HG03354 (cell line): ENCODE measurements at regions not wholly inside any gene's neighbourhood (a gene's known extent, or its start where the extent isn't known, plus 50 kb on each side); places are given as distances from the start of the nearest gene placed in this dataset.
"Not testable (repeated sequence)": the region's sequence is repeated elsewhere in the genome, so short reads cannot be mapped to it uniquely, and the experiment has no call there.

ENCODE experiments used
- ATAC-seq: cut with Tn5 transposase; IDR thresholded peaks from one replicate; pipeline ENCODE4 v1.9.1; 2021; ENCODE audit warnings: mild to moderate bottlenecking; ENCODE audit not compliant: unreplicated experiment, poor library complexity, severe bottlenecking

- no peak for ATAC-seq
Observed at GRCh38 chr5:96117771-96118651, 156.4 kb upstream of the ELL2 start.

GRCh38 chr5:96115147-96115807 is 153.6 kb upstream of the ELL2 start:
- no peak for ATAC-seq

- ATAC-seq, result no peak
Observed at GRCh38 chr5:96114736-96115135, 153.1 kb upstream of the ELL2 start.

GRCh38 chr5:96113170-96113939 is 151.7 kb upstream of the ELL2 start:
- no peak for ATAC-seq

- no peak for ATAC-seq
Observed at GRCh38 chr5:96112703-96113102, 151.1 kb upstream of the ELL2 start.

- no peak for ATAC-seq
Observed at GRCh38 chr5:96112123-96112670, 150.5 kb upstream of the ELL2 start.

- ATAC-seq, result no peak
Observed at GRCh38 chr5:96111080-96111756, 149.6 kb upstream of the ELL2 start.

GRCh38 chr5:96110300-96110699 is 148.6 kb upstream of the ELL2 start:
- no peak for ATAC-seq

- ATAC-seq, result not testable (repeated sequence)
Observed at GRCh38 chr5:96108629-96109028, 147.0 kb upstream of the ELL2 start.

- ATAC-seq, result not testable (repeated sequence)
Observed at GRCh38 chr5:96103829-96104228, 142.2 kb upstream of the ELL2 start.

GRCh38 chr5:96101358-96102089 is 139.9 kb upstream of the ELL2 start:
- no peak for ATAC-seq

GRCh38 chr5:96097488-96097887 is 135.8 kb upstream of the ELL2 start:
- not testable (repeated sequence) for ATAC-seq

GRCh38 chr5:96096724-96097123 is 135.1 kb upstream of the ELL2 start:
- ATAC-seq, result no peak

GRCh38 chr5:96094904-96095303 is 133.3 kb upstream of the ELL2 start:
- ATAC-seq, result no peak

- ATAC-seq, result no peak
Observed at GRCh38 chr5:96093890-96094381, 132.3 kb upstream of the ELL2 start.

- no peak for ATAC-seq
Observed at GRCh38 chr5:96093340-96093739, 131.7 kb upstream of the ELL2 start.

- ATAC-seq, result no peak
Observed at GRCh38 chr5:96091874-96092273, 130.2 kb upstream of the ELL2 start.

GRCh38 chr5:96090215-96090614 is 128.6 kb upstream of the ELL2 start:
- no peak for ATAC-seq
